Panc1 (cell line): ENCODE measurements at regions not wholly inside any gene's neighbourhood (a gene's known extent, or its start where the extent isn't known, plus 50 kb on each side); places are given as distances from the start of the nearest gene placed in this dataset.

Source experiments
- CTCF ChIP-seq: fragments of 450-650 bp; IDR thresholded peaks from 2 replicates; pipeline ENCODE4 v1.5.1; 2017; ENCODE audit warnings: mild to moderate bottlenecking
- POLR2AphosphoS5 ChIP-seq: IDR thresholded peaks from 2 replicates; pipeline ENCODE4 v1.6.1; 2012; ENCODE audit warnings: mild to moderate bottlenecking, low read depth, low read length, moderate library complexity
- REST ChIP-seq, 2 experiments: IDR thresholded peaks; 2 replicates each; pipeline ENCODE4 v1.6.1; 2011 to 2012; ENCODE audit warnings: low read depth in 2 of 2, control low read depth in 1 of 2, low read length in 1 of 2, mild to moderate bottlenecking in 1 of 2, moderate library complexity in 1 of 2; ENCODE audit not compliant: insufficient read depth in 1 of 2
- SIN3A ChIP-seq: IDR thresholded peaks from 2 replicates; pipeline ENCODE4 v1.6.1; 2012; ENCODE audit warnings: low read depth, mild to moderate bottlenecking, low read length, moderate library complexity, borderline replicate concordance; ENCODE audit not compliant: insufficient read depth

GRCh38 chr2:138414014-138414413, 87.6 kb upstream of the SPOPL start:
- no peak for TF ChIP-seq CTCF
- no peak for TF ChIP-seq POLR2AphosphoS5
- TF ChIP-seq SIN3A: no peak
- no peak for TF ChIP-seq REST (IDR thresholded peaks at IDR 0.05; ENCODE audit: insufficient read depth in 1 of 2, low read depth in 2 of 2, low read length in 1 of 2)
